Activated T-helper 1 cell treated with anti-CD3 and anti-CD28 coated beads, Interleukin-12 subunit alpha, Interleukin-12 subunit beta, Interleukin-2, Interleukin-4 antibody, amounts not matched to agents 30 ng/mL and 10 ng/mL and 1 ng/mL, durations not matched to agents 14 hours and 24 hours and 36 hours (primary cell): ENCODE measurements at regions not wholly inside any gene's neighbourhood (a gene's known extent, or its start where the extent isn't known, plus 50 kb on each side); places are given as distances from the start of the nearest gene placed in this dataset.

ENCODE experiments used
- DNase-seq: peaks from one replicate; pipeline ENCODE4 v3.0.0; 2021; ENCODE audit warnings: low spot score
- H3K27ac Mint-ChIP-seq: one replicate; pipeline ENCODE4 v1.8.0; 2021; ENCODE audit warnings: mild to moderate bottlenecking, mixed read lengths
- H3K27me3 Mint-ChIP-seq: one replicate; pipeline ENCODE4 v1.8.0; 2022; ENCODE audit warnings: mild to moderate bottlenecking, moderate library complexity, mixed read lengths; ENCODE audit not compliant: insufficient read depth
- H3K36me3 Mint-ChIP-seq: one replicate; pipeline ENCODE4 v1.8.0; 2021; ENCODE audit warnings: low read depth, mixed read lengths
- H3K4me1 Mint-ChIP-seq: one replicate; pipeline ENCODE4 v1.8.0; 2021; ENCODE audit warnings: low read depth, mixed read lengths
- H3K4me3 Mint-ChIP-seq: one replicate; pipeline ENCODE4 v1.8.0; 2021; ENCODE audit warnings: mild to moderate bottlenecking, moderate library complexity, mixed read lengths
- H3K9me3 Mint-ChIP-seq: one replicate; pipeline ENCODE4 v1.8.0; 2021; ENCODE audit warnings: mixed read lengths
- intact Hi-C: fragments of 100-400 bp; cut with micrococcal nuclease; formaldehyde crosslinking; loops from one replicate; pipeline ENCODE4 v1.15.1; 2024

DNA sequence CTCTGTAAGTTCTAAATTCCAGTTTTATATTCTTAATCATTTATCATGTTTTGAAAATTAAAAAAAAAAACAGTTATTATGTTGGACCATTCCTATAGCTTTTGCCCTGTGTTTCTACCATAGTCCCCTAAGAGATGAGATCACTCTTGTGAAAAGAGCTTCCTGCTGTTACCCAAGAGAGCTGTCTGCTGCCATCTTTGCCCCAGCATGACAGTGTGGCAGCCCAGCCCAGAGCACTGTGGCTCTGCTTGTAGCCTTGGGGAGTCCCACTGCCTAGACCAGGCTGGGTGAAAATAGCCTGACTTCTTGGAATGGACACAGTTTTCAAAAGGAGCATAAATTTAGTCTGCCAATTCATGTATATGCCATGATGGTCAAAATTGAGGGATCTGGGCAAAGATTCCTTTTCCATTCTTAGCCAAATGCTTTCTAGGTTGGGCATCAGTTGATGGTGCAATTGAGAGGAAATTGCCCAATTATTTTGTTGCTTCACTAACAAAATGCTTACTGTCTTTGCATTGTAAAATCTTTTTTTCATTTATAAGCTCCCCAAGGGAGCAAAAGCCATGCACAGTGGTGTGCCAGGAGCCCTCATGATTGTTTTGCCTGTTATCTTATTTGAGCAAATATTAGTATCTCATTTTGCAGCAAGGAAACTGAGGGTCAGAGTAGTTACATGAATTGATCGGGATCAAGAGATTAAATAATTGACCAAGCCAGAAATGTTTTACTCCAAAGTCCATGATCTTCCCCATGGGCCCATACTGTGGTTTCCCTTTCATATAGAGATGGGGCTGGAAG is 72.8 kb downstream of the ETS2 start:
- DNase-seq: no peak
- Mint-ChIP-seq H3K36me3 (no peaks in the 10 kb centered on the region), H3K27me3 (peaks cover 8% of the 10 kb centered on the region), H3K4me1 (peaks cover 4% of the 10 kb centered on the region), H3K27ac (no peak overlapping the region), H3K4me3 (no peak overlapping the region), H3K9me3 (peaks cover 8% of the 10 kb centered on the region)
- intact Hi-C loops: no loop called here

DNA sequence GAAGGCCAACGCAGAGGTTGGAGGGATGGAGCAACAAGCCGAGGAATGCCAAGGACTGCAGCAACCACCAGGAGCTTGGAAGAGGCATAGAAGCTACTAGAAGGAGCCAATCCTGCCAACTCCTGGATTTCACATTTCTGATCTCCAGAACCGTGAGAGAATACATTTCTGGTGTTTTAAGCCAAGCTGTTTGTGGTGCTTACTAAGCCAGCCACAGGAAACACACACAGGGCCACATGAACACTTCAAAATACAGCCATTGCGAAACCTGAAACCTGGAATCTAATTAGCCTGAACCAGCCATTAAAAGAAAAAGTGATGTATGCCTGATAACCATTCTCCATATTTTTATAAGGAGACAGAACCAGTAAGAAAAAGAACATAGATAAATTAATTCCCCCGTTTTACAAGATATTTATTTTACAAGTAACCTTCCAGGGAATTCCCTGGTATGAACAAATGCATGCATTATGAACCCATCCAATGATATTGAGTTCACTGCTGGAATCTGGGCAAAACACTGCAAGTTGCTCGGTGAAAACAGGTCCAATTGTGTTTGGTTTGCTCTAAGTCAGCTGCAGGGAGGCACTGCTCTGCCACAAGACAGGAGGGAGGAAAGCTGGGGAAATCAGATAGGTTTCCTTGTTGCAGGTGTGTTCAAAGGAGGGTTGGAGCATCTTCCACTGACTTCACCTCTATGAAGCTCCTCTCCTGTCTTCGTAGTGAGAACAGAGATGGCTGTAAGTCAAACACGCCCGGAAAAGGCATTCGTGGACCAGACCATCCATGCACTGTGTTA is 70.2 kb downstream of the ETS2 start:
- peaks cover 5% of the 10 kb centered on the region for H3K9me3 Mint-ChIP-seq
- H3K27me3 Mint-ChIP-seq: peaks cover 4% of the 10 kb centered on the region
- H3K4me1 Mint-ChIP-seq: peaks cover 4% of the 10 kb centered on the region
- no peaks in the 10 kb centered on the region for H3K36me3 Mint-ChIP-seq
- H3K4me3 Mint-ChIP-seq: no peak overlapping the region
- no peak for DNase-seq
- intact Hi-C loops: no loop called here
- H3K27ac Mint-ChIP-seq: no peak overlapping the region
